AML-193 (cell line): ENCODE measurements at regions not wholly inside any gene's neighbourhood (a gene's known extent, or its start where the extent isn't known, plus 50 kb on each side); places are given as distances from the start of the nearest gene placed in this dataset.
"Not testable (repeated sequence)": the region's sequence is repeated elsewhere in the genome, so short reads cannot be mapped to it uniquely, and the experiment has no call there.

Experiments used
- DNase-seq, 2 experiments: peaks; one replicate each; lab custom pipeline; 2025; lab: John Stamatoyannopoulos, UW

- DNase-seq = no peak
Measured at GRCh38 chr18:35770376-35771014, 189.0 kb downstream of the GALNT1 start.

- DNase-seq = no peak
Measured at GRCh38 chr18:35771172-35771571, 189.6 kb downstream of the GALNT1 start.

- DNase-seq = no peak
Measured at GRCh38 chr18:35775887-35776286, 194.3 kb downstream of the GALNT1 start.

DNA sequence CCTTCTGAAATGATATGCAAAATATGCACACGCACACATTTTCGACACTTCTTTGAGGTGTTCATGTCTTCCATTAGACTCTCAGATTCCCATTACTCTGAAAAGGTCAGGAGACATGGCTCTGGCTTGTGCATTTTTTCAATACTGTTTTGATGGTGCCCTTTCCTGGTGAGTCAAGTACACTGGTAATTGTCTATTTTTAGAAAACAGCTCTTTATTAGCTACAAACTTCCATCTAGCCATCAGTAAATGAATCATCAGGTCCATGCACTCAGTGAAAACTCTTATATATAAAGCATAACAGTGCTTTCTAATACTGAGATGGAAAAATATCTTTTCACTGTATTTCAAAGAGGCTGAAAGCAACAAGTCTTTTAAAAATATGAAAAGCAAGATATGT lies 194.9 kb downstream of the GALNT1 start:
- DNase-seq = no peak

DNA sequence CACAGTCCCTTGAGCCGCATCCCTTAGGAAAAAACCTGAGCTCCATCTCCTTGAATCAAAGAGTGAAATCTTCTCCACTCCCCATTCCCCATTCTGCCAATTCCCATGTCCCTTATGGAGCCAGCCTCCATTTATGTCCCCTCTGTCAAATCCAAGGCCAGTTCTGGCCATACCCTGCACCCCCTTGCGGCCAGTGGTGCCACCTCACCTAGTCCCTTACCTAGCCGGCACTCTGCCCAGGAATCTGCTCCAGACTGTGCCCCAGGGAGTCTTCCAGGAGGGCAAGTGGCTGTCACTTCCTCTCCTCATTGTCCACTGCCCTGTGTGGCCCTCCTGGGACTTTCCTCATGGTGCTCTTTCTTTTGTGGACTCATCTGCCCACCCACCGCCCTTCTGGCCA lies 195.4 kb upstream of the RMP24 start:
- DNase-seq = no peak

DNA sequence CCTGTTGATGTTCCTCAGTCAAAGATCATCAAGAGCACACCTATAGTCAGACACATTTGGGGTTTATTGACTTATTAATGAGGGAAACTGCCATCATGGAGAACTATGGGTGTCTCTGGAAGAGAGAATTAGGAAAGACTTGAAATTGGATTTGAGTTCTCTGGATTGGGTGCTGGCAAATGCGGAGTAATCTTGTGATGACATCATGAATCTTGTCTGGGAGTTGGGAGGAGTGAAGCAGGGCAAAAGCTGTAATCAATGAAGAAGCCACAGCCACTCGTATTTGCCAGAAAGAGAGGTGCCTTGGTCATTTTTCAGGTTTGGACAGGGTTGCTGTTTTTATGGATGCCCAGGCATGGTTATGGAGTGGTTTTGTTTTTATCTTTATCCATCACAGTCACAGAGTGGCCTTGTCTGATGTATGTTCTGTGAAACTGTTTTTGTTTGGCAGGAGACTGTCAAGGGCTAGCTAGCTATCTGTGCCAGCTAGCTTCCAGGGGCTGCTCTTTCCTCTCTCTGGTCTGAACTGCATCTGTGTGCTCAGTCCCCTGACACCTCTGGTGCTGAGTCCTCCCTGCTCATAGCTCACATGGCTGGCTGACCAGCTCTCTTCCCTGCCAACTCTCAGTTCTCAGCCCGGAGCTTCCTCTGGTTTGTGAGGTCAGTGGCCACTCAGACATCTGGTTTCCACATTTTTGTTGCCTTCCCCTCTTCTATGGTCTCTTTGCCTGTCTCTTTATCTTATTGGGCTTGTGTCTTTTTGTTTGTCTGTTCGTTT lies 193.4 kb upstream of the RMP24 start:
- no peak for DNase-seq

- no peak for DNase-seq
Measured at GRCh38 chr18:35780937-35781336, 191.5 kb upstream of the RMP24 start.

DNA sequence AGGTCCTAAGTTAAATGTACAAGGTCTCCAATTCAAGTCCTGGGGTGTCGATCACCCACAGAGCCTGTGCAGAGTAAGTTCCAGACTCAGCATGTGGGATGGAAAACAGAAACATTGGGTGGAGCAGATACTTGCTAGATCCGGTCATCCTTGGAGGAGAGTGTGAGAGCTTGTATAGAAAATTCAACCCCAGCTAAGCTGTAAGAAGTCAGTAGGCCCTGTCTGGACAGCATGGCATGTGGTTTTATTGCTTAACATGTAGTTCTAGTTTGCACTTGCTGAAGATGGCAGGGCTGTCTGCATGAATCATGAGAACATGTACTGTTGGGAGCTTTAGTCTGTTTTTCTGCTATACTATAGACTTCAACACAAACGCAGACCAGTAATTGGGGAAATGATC lies 189.6 kb upstream of the RMP24 start:
- no peak for DNase-seq

DNA sequence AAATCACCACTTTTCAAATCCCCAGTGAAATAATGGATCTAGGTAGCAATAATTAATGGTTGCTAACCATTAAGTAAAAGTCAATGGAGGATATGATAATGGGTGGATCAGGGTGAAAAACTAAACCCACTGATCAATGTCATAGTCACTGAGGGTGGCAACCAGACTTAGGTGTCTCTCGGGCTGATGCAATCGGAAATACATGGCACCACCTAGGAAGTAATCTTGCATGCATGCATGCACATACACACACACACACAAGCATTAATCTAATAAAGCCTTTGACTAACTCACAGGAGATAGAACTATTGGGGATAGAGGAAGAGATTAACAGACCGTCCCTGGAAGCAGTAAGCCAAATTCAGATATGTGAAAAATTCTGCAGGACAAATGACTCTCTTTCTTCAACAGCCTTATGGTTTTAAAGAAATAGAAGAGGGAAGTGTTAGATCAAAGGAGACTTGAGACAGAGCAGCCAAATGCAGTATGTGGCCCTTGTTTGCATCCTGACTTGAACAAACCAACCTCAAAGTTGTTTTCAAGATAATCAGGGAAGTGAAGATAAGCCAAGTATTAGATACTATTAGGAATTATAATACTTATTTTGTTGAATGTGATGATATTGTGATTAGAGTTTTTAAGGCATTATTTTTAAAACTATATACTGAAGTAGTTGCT lies 186.0 kb upstream of the RMP24 start:
- no peak for DNase-seq

DNA sequence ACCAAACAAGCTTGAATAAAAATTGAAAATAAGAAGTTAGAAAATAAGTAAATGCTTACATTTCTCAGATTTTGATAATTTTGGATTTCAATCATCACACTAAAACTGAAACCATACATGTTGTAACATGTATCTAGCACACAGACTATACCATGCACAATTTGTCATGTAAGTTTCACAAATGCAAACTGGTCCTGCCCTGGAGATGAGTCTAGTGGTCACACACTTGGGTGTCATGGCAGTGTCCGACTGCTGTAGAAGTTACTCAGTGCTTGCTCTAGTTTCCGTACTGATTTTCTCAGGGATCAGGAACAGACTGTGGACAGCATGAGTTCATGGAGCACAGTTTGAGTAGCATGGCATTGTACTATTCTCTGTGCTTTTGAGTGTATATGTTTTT lies 182.9 kb upstream of the RMP24 start:
- no peak for DNase-seq

- DNase-seq = no peak
Measured at GRCh38 chr18:35797948-35798347, 174.5 kb upstream of the RMP24 start.

GRCh38 chr18:35803551-35803950 lies 168.9 kb upstream of the RMP24 start:
- DNase-seq = no peak

GRCh38 chr18:35804377-35804776 lies 168.1 kb upstream of the RMP24 start:
- DNase-seq = no peak

DNA sequence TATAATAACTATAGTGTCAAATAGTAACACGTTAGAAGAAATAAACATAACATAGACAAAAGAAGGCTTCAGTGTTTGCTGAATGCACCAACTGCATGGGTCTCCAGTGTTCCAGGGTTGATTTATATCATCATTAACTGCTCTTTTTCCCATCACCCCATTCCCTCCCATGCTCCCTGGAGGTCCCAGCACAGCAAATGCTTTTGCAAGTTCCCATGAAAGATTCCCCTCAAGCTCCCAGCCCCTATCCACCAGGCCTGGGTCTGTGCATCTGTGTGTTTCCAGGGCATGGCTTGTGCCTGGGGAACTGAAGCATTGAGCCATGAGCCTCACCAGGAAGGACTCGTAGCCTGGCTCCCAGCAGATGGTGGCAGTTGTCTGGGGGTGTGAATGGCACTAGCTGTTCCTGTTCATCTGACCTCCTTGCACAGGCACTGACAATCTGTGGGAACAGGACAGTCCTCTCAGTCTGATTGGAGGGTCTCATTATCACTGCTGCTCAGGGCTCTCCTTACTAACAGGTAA lies 164.6 kb upstream of the RMP24 start:
- no peak for DNase-seq

- peak in 1 of 2 experiments; percentile 24 for DNase-seq
Measured at GRCh38 chr18:35808796-35809195, 163.7 kb upstream of the RMP24 start.

- DNase-seq = peak; percentile 31 to 32
Measured at GRCh38 chr18:35810520-35810919, 162.0 kb upstream of the RMP24 start.

DNA sequence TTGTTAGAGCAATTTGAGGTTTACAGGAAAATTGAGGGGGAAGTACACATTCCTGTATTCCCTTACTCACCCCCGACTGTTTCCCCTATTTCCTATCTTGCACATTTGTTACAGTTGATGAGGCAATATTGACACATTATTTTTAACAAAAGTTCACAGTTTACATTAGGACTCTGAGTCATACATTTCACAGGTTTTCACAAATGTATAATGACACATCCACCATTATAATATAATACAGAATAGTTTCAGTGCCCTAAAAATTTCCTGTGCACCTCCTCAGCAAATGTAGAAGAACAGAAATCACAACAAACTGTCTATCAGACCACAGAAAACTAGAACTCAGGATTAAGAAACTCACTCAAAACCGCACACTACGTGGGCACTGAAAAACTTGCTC lies 160.6 kb upstream of the RMP24 start:
- peak; percentile 70 to 75 for DNase-seq

DNA sequence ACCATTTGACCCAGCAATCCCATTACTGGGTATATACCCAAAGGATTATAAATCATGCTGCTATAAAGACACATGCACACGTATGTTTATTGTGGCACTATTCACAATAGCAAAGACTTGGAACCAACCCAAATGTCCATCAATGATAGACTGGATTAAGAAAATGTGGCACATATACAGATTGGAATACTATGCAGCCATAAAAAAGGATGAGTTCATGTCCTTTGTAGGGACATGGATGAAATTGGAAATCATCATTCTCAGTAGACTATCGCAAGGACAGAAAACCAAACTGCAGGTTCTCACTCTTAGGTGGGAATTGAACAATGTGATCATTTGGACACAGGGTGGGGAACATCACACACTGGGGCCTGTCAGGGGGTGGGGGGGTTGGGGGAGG lies 157.5 kb upstream of the RMP24 start:
- DNase-seq = not testable (repeated sequence)

DNA sequence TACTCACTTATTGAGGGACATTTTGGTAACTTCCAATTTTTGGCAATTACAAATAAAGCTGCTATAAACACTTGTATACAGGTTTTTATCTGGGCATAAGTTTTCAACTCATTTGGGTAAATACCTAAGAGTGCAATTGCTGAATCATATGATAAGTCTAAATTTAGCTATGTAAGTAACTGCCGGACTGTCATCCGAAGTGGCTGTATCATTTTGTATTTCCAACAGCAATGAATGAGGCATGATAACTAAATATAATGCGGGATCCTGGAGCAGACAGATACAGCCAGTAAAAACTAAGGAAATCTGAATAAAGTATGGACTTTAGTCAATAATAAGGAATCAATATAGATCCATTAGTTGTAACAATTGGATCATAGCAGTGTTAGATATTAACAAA lies 156.5 kb upstream of the RMP24 start:
- no peak for DNase-seq

- DNase-seq = no peak
Measured at GRCh38 chr18:35817604-35818352, 154.7 kb upstream of the RMP24 start.

DNA sequence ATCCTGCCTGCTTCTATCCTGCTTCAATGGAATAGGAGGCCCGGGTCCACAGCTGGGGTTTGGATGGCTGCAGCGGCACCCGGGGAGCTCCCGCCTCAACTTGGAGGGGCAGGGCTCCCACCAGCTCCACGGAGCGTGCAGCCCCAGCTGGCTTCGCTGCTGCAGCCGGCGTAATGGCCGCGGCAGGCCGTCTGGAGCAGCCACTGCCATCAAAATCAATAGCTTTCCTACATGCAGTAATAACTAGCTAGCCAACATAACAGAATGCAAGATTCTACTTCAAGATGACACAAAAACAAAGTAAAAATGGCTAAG lies 154.2 kb upstream of the RMP24 start:
- DNase-seq = no peak

DNA sequence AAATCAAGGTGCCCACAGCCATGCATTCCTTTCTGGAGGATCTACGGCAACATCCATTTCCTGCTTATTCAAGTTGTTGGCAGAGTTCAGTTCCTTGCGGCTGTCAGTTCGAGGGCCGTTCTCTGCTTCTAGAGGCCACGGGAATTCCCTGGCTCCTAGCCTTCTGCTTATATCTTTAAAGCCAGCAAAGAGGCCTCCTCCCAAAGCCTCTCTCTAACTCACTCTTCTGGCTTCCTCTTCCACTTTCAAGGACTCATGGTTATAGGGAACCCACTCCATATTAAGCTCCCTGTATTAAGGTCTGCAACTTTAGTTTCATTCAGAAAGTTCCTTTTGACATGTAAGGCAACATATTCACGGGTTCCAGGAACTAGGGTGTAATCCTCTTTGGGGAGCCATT lies 150.1 kb upstream of the RMP24 start:
- no peak for DNase-seq
